GM19328 (cell line): ENCODE measurements at regions not wholly inside any gene's neighbourhood (a gene's known extent, or its start where the extent isn't known, plus 50 kb on each side); places are given as distances from the start of the nearest gene placed in this dataset.
"Not testable (repeated sequence)": the region's sequence is repeated elsewhere in the genome, so short reads cannot be mapped to it uniquely, and the experiment has no call there.

Source experiments
- ATAC-seq: cut with Tn5 transposase; IDR thresholded peaks from one replicate; pipeline ENCODE4 v1.9.1; 2021; ENCODE audit warnings: mild to moderate bottlenecking, moderate library complexity; ENCODE audit not compliant: unreplicated experiment

DNA sequence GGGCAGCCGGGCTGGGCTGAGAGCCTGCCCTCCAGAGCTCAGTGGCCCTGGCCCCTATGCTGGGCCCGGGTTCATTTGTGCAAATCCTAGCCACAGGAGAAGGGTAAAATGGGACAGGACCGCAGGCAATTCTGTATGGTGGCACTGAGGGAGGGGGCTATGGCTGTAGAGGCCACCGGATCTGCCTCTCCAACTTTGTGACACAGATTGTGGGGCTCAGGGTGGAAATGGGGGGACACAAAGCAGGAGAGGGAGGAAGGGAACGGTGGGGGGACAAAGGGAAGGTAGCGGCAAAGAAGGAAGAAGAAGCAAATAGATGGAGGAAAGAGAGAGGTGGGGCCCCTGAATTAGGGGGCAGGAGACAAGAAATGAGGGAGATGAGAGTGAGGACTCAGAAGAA is 201.1 kb downstream of the SMAD2 start:
- no peak for ATAC-seq

DNA sequence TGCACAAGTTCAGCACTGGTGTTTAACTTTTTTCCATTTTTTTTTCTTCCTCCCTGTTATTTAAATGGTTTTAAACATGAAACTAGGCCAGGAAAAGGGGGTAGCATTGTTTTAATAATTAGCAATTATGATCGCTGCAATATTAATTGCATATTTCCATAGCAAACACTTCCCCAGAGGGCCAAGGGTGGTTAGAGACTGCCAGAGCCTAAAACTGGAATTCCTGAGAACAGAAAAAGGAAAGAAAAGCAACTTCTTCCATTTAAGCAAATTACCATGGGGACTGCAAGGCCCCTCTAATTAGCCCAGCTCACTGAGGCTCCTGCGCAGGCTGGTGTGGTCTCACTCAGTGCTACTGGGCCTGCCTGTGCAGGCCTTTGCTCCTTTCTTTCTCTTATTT is 201.5 kb downstream of the SMAD2 start:
- ATAC-seq: no peak

DNA sequence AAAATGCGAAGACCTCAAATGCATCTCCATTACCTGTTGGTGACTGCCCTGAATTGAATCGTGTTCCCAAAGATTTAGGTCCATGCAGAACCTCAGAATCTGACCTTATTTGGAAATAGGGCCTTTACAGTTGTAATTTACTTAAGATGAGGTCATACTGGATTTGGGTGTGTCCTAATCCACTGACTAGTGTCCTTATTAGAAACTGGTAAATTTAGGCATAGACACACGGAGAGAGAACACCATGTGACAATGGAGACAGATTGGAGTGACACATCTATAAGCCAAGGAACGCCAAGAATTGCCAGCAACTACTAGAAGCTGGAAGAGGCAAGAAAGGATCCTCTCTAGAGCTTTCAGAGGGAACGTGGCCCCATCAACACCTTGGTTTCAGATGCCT is 203.1 kb downstream of the SMAD2 start:
- ATAC-seq: no peak

DNA sequence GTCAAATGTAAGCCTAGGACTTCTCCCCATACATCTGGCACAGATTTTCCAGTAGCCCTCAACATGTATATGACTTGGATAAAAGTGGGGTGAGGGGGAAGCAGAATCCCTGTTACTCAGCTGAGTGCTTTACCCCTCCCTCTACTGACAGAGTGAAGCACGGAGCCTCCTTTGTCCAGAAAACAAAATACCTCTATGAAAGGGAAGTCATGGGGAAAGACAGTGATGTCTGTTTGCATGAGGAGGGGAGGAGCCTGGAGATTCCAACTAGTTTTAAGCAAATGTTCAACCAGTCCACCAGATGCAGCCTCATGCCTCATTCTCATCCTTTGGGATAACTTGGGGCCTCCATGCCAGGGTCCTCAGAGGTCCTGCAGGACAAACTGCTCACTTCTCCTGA is 203.9 kb downstream of the SMAD2 start:
- ATAC-seq: no peak

DNA sequence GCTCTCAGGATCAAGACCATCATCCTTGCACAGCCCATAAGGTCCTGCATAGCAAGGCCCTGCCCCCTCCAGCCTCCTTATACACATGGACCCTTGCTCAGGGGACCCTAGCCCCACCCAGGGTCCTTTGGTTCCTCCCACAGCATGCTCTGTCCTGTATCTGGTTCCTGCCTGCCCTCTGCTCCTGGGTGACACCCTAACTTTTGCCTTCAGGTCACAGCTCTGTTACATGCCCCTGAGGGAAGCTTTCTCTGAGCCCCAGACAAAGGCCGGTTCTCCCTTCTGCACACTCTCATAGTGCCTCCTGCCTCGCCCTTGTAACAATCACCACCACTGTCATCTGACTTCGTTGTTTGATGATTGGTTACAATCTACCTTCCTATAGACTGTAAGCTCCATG is 204.8 kb downstream of the SMAD2 start:
- no peak for ATAC-seq

DNA sequence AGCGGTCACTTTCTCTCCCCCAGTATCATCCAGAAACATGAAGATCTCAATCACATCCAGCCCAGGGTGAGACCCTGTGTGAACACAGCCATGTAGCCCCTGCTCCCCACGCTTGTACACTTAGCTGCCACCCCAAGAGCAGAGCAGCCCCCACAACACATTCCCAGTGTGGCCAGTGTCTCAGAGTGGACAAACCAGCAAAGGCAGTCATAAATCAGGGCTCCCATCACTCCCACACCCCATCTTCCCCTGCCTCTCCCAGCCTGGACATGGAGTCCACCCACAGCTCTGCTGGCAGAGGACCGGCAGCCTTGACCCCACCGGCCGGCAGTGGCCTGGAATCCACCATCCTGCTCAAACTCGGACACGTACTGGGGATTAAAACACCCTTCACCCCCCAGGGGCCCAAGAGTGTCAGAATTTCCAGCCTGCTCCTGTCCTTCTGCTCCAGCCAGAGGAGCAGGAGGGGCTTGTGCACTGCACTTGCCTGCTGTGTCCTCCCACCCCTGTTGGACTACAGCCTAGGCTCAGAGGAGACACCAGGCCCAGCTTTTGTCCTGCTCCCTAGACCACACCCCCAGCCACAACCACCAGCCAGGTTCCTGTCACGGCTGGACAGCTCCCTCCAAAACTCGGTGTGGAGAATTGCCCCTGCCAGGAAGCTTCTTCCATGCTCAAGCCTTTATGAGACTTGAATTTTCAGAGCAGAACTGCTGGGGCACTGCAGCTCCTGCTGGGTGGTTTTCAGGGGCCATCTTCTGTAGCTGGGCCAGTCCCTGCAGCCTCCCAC is 206.1 kb downstream of the SMAD2 start:
- no peak for ATAC-seq

DNA sequence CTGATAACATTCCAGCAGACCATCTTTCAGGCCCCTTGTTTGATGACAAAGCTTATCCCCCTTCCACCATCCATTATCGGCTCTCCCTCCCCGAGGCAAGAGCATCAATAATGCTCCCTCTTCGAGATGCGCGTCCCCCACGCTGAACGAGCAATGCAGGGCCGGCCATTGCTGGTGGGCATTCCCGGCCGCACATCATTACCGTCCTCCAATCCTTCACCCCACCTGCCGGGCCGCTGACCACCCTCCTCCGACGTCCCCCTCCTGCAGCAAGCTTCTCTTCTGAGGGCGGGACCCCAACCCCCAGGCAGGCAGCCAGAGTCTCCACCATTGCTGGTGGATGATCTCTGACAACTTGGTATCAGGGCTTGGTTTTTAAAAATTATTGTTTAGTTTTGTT is 208.6 kb downstream of the SMAD2 start:
- ATAC-seq: no peak

DNA sequence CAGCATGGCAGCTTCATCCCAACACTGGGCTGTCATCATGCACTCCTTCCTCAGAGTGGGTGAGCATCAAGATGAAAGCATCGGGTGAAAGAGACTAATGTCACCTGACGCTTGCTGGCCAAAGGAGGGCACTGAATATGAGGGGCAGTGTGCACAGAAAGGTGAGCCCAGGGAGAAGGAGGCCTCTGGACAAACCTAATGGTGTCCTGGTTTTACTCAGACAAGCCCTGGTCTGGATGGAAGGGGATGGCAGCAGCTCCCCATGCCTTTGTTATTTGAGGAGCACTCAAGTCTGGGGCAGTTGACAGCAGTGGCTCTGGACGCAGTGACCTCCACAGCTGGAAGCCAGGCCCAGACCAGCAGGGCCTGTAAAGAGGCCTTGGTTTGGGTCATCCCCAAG is 209.7 kb downstream of the SMAD2 start:
- no peak for ATAC-seq

DNA sequence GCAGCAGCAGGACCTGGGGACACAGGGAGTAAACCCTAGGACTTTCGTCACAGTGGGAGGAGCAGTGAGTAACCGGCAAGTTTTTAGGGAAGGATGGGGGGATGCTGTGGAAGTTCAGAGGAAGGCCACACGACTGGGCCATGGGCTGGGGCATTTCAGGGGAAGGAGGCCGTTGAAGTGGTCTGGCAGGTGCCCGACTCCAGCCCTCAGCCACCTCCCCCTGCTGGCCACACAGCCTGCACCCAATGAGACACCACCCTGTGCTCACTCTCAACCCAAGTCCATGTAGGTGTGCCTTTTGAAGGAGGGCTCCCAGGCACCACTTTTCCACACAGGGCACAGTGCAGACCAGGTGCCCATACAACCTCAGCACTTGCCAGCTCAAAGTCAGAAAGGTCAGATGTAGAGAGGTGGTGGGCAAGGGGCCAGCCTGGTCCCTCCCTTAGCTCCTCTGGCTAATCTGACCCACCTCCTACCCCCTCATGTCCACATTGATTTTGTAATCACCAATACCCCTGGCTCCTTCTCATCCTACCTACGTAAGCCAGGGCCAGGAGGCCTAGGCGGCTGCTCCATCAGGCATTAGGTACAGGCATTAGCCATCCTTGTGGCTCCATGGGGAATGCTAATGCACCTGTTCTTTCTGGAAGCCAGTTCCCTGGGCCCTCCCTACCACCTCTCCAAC is 211.2 kb downstream of the SMAD2 start:
- no peak for ATAC-seq

DNA sequence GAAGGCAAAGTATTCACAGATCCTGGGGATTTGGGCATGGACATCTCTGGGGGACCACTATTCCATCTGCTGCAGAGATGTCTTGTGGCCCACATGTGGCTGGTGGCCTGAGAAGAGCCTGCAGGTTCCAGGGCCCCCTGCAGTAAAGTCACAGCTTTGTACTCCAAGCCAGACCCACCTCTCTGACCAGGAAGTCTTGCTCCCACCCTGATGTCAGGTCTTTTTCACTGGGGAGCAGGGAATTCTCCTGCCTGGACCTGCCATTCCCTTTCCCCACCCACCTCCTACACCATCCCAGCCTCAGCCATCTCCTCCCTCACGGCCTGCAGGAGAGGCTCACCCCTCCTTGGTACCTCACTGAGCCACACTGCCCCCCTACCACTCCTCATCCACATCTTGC is 211.8 kb downstream of the SMAD2 start:
- ATAC-seq: no peak

DNA sequence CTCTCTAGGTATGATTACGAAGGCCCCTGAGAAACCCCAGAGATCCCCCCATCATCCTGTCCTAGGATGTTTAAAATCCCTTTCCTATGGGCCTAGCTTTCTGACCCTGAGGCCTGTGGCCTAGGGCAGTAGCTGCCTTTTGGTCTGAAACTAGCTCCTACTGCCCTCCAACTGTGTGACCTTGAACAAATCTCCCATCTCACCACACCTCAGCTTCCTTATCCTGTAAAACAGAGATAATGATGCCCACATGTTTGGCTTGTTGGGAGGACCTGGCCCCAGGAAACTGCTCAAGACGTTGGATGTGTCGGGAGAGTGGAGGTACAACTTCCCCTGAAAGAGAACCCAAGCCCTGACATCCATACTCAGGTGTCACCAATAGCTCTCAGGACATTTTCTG is 213.2 kb downstream of the SMAD2 start:
- ATAC-seq: no peak

DNA sequence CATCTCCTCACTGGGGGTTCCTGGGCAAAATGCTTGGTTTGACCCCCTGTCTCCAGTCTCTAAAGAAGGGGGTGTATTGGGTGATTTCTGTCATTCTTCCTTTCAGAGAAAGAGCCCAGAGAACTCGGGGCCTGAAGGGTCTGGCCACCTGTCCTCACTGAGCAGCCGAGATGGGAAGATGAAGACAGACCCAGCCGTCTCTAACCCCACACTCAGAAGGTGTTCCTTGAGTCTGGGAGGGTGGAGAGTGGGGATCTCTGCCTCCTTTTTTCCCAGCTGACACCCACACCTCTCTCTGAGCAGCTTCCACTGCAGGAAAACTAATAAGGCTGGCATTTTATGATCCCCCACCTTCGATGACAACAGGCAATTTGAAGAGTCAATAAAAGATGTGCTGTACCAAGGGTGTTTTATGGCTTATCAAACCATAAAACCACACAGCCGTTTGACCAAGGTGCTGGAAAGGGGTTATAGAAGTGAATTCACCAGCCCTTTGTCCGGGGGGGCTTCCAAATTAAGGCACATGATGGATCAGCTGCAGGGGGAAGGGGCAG is 213.8 kb downstream of the SMAD2 start:
- no peak for ATAC-seq

DNA sequence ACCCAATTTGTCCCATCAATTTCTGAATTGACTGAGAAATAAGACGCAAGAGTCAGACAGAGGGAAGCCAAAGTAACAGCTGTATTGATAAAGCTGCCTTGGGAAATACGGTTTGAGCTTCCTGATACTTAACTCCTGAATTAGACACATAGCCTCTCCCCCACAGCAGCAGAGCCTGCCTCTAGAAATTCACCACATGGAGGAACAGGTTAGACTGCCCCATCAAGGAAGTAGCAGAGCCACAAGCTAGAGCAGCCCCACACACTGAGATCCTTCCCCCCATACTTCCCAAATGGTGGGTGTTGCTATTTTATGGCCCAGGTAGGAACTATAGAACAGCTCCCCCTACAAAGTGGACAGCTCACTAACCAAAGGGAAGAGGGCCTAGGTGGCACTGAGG is 220.0 kb downstream of the SMAD2 start:
- no peak for ATAC-seq

DNA sequence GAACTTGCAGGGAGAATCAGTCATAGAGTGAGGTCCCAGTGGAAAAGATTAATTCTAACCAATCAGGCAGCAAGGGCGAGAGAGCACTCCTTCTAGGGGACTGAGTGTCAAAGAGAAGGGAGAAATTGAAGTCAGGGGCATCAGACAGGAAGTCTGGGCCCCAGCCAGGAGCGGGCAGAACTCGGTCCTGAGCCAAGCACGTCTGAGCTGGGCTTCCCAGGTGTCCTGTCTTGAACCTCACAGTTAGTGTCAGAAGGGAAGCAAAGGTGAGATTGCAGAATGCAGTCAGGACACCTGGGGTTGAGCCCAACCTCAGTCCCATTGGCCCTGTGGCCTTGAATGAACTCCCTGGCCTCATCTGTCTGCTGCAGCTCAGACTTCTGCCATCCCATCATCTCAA is 220.9 kb downstream of the SMAD2 start:
- ATAC-seq: no peak

DNA sequence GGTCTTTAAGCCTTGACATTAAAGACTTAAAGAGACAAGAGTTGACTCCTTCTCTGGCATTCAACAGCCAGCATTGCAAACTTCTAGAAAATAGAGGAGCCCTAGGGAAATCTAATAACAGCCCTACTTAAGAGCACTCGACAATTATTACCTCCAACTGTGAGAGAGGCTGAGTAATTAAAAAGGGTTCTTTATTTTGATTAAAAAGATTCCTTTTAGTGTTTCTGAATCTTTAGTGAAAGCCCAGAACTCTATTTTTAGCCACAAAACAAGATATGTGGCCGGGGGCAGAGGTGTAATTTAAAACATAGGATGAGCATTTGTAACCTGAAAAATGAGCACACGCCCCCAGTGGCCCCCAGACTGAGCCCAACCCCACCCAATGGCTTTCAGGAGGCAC is 222.3 kb downstream of the SMAD2 start:
- no peak for ATAC-seq

DNA sequence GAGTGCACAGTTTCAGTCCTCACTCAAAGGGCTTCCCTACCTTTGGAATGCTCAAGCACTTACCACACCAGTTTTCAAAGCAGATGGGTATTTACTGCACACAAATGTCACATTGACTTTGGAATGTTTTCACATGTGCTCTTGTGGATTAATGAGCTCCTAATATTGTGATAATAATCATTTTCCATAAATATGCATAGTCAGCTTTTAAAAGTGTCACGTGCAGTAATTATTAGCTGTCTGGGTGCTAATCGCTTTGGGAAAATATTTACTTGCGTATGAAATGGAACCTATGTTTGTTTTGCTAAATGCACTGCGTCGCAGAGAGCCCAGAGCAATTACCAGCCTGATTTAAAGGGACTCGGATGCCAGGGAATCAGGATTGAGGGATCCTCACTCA is 229.3 kb downstream of the SMAD2 start:
- no peak for ATAC-seq

DNA sequence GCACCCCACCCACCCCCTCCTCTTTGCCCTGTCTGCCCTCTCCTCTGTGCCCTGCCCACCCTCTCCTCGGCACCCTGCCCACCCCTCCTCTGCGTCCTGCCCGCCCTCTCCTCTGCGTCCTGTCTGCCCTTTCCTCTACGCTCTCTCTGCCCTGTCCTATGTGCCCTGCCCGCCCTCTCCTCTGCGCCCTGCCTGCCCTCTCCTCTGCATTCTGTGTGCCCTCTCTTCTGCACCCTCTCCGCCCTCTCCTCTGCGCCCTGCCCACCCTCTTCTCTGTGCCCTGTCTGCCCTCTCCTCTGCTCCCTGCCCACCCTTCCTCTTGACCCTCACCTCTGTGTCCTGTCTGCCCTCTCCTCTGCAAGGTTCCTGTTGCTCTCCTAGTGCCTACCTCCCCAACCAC is 233.6 kb downstream of the SMAD2 start:
- ATAC-seq: no peak

DNA sequence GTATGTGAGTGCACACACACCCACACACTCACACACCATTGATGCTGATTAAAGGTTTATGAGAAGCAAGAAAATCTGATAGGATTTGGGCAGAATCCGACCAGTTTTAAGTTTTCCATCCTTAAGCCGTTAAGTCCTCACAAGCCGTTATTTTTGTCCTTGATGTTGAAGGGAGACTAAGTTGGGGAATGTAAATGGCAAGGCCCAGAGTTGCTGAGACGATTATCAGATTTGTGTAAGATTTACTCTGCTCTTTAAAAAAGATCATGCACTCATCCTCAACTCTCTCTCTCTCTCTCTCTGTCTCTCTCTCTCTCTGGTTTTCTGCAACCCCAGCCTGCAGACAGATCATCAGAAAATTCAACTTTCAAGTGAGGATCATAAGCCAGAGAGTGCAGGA is 238.8 kb downstream of the SMAD2 start:
- no peak for ATAC-seq

DNA sequence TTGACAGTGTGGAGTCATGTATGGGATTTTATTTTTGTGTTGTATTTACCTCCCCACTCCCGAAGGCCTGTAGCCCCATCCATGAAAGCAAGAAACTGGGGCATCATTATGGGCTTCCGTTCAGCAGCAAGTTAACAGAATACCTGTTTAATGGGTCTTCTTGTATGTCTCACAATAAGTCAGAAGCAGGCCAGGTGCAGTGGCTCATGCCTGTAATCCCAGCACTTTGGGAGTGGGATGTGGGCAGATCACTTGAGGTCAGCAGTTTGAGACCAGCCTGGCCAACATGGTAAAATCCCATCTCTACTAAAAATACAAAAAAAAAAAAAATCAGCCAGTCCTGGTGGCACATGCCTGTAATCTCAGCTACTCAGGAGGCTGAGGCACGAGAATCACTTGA is 239.7 kb downstream of the SMAD2 start:
- ATAC-seq: not testable (repeated sequence)

DNA sequence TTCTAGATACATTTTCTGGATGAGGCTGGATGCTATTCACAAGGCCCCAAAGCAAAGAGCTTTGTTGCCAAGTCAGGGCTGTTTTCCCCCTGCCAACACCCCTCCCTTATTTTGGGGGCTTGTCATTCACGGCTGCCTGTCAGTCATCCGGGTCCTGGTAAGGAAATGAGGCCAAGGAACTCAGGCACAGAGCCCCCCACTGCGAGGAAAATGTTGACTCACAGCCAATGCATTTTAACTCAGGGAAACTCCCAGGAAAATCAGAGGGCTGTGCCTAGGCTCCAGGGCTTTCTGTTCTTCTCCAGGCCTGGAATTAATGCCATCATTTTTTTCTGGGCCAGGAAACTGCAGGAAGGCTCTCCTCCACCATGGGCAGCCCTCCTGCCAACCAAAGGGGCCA is 241.1 kb downstream of the SMAD2 start:
- no peak for ATAC-seq

DNA sequence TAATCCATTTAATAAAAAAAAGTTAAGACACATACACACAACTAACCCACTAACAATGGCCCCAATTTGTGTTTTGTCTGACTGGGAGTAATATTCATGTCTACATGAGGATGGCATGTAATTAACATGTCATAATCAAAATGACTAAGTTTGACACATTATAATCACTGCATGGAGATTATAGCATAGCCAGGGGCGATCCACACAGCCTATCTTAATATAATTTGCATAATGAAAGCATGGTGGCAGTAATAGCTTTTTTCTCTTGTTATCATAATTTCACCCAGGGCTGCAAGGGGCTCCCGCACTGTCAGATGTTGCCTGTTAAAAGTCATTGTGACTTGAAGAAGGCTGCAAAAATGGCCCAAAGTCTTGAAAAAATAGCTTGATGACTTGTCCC is 243.7 kb downstream of the SMAD2 start:
- ATAC-seq: no peak

DNA sequence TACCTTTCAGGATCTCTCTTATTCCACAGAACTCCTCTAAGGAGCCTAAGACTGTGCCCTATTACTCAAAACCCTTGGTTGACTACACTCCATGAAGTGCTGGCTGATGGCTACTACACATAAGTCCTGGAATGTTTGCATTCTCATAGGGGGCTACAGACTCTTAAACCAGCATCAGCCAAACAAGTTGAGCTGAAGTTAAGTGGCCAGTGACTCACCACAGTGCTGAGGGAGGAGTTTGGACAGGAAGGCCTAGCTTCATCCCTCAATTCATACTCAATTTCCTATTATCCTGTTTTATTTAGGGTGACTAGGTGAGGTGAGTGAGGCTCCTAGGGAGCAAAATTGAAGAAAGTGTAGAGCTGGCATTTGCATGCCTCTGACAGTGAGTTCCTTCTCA is 246.7 kb downstream of the SMAD2 start:
- no peak for ATAC-seq
